HG03342 (cell line): ENCODE measurements at regions not wholly inside any gene's neighbourhood (a gene's known extent, or its start where the extent isn't known, plus 50 kb on each side); places are given as distances from the start of the nearest gene placed in this dataset.
"Not testable (repeated sequence)": the region's sequence is repeated elsewhere in the genome, so short reads cannot be mapped to it uniquely, and the experiment has no call there.

ENCODE experiments used
- ATAC-seq: cut with Tn5 transposase; IDR thresholded peaks from one replicate; pipeline ENCODE4 v1.9.1; 2021; ENCODE audit warnings: mild to moderate bottlenecking, moderate library complexity; ENCODE audit not compliant: unreplicated experiment

- not testable (repeated sequence) for ATAC-seq
Observed at GRCh38 chr3:20517316-20517715, 331.3 kb upstream of the SGO1 start.

- no peak for ATAC-seq
Observed at GRCh38 chr3:20516311-20516710, 330.3 kb upstream of the SGO1 start.

GRCh38 chr3:20515834-20516233, 329.8 kb upstream of the SGO1 start:
- no peak for ATAC-seq

- ATAC-seq = peak; percentile 97
Observed at GRCh38 chr3:20511863-20512505, 326.0 kb upstream of the SGO1 start.

- ATAC-seq = no peak
Observed at GRCh38 chr3:20510396-20510795, 324.4 kb upstream of the SGO1 start.

GRCh38 chr3:20503394-20504082, 317.5 kb upstream of the SGO1 start:
- no peak for ATAC-seq

- no peak for ATAC-seq
Observed at GRCh38 chr3:20490996-20491395, 305.0 kb upstream of the SGO1 start.

GRCh38 chr3:20488151-20488550, 302.1 kb upstream of the SGO1 start:
- ATAC-seq = no peak

- ATAC-seq = no peak
Observed at GRCh38 chr3:20484126-20484525, 298.1 kb upstream of the SGO1 start.

GRCh38 chr3:20482350-20482749, 296.3 kb upstream of the SGO1 start:
- ATAC-seq = no peak

- no peak for ATAC-seq
Observed at GRCh38 chr3:20480786-20481365, 294.9 kb upstream of the SGO1 start.

- no peak for ATAC-seq
Observed at GRCh38 chr3:20478436-20478835, 292.4 kb upstream of the SGO1 start.

GRCh38 chr3:20464237-20464636, 278.2 kb upstream of the SGO1 start:
- not testable (repeated sequence) for ATAC-seq

GRCh38 chr3:20462723-20463122, 276.7 kb upstream of the SGO1 start:
- ATAC-seq = no peak

- no peak for ATAC-seq
Observed at GRCh38 chr3:20462226-20462625, 276.2 kb upstream of the SGO1 start.

GRCh38 chr3:20458994-20459716, 273.1 kb upstream of the SGO1 start:
- ATAC-seq = no peak

GRCh38 chr3:20456511-20456910, 270.5 kb upstream of the SGO1 start:
- no peak for ATAC-seq

GRCh38 chr3:20451170-20451569, 265.2 kb upstream of the SGO1 start:
- no peak for ATAC-seq

- no peak for ATAC-seq
Observed at GRCh38 chr3:20450611-20451010, 264.6 kb upstream of the SGO1 start.

- no peak for ATAC-seq
Observed at GRCh38 chr3:20442846-20443245, 256.8 kb upstream of the SGO1 start.

GRCh38 chr3:20427268-20427667, 241.3 kb upstream of the SGO1 start:
- ATAC-seq = not testable (repeated sequence)

GRCh38 chr3:20425138-20425537, 239.1 kb upstream of the SGO1 start:
- ATAC-seq = no peak
